Left ventricle myocardium inferior (tissue), 1 donor: ENCODE measurements at regions not wholly inside any gene's neighbourhood (a gene's known extent, or its start where the extent isn't known, plus 50 kb on each side); places are given as distances from the start of the nearest gene placed in this dataset.

Experiments used
- DNase-seq: peaks from one replicate; pipeline ENCODE4 v3.0.0-alpha.2; 2020
- H3K27ac ChIP-seq: fragments of 200-600 bp; replicated peaks from 2 replicates; pipeline ENCODE4 v1.8.0; 2021
- H3K27me3 ChIP-seq: fragments of 200-600 bp; 2 replicates; pipeline ENCODE4 v1.8.0; 2021; ENCODE audit warnings: low read depth
- H3K36me3 ChIP-seq: fragments of 200-600 bp; 2 replicates; pipeline ENCODE4 v1.8.0; 2021
- H3K4me1 ChIP-seq: fragments of 200-600 bp; 2 replicates; pipeline ENCODE4 v1.8.0; 2021
- H3K4me3 ChIP-seq: fragments of 200-600 bp; 2 replicates; pipeline ENCODE4 v1.8.0; 2021; ENCODE audit warnings: mild to moderate bottlenecking, moderate library complexity
- H3K9me3 ChIP-seq: fragments of 200-600 bp; replicated peaks from 2 replicates; pipeline ENCODE4 v1.8.0; 2021
- CTCF ChIP-seq: fragments of 200-600 bp; IDR thresholded peaks from 2 replicates; pipeline ENCODE4 v1.8.0; 2021; ENCODE audit warnings: antibody characterized with exemption, mild to moderate bottlenecking, borderline replicate concordance
- intact Hi-C: fragments of 100-400 bp; cut with micrococcal nuclease; formaldehyde crosslinking; loops from one replicate; pipeline ENCODE4 v1.11.0; 2022
- donor health status: DM: no; HTN: yes; CAD: no; lungs with severe emphysema.

GRCh38 chr4:32136081-32136787 lies 1416.1 kb downstream of the PCDH7 start:
- TF ChIP-seq CTCF, result no peak
- Histone ChIP-seq H3K36me3 (no peaks in the 10 kb centered on the region), H3K4me3 (no peak overlapping the region), H3K27me3 (no peaks in the 10 kb centered on the region), H3K9me3 (peaks cover under 1% of the 10 kb centered on the region), H3K27ac (no peak overlapping the region), H3K4me1 (no peaks in the 10 kb centered on the region)
- intact Hi-C loops, result no loop called here
- no peak for DNase-seq

GRCh38 chr4:32140636-32141035 lies 1420.5 kb downstream of the PCDH7 start:
- Histone ChIP-seq H3K36me3 (no peaks in the 10 kb centered on the region), H3K27ac (no peak overlapping the region), H3K4me3 (no peak overlapping the region), H3K27me3 (no peaks in the 10 kb centered on the region), H3K9me3 (peaks cover 8% of the 10 kb centered on the region), H3K4me1 (no peaks in the 10 kb centered on the region)
- DNase-seq, result no peak
- no peak for TF ChIP-seq CTCF
- intact Hi-C loops, result no loop called here

- TF ChIP-seq CTCF, result no peak
- Histone ChIP-seq H3K36me3 (no peaks in the 10 kb centered on the region), H3K27ac (no peak overlapping the region), H3K4me3 (no peak overlapping the region), H3K9me3 (peaks cover 8% of the 10 kb centered on the region), H3K27me3 (no peaks in the 10 kb centered on the region), H3K4me1 (no peaks in the 10 kb centered on the region)
- DNase-seq, result no peak
- intact Hi-C loops, result no loop called here
These were observed 1421.9 kb downstream of the PCDH7 start for GRCh38 chr4:32142075-32142474.

- TF ChIP-seq CTCF, result no peak
- no peak overlapping the region for H3K27ac ChIP-seq
- H3K4me3 ChIP-seq, result no peak overlapping the region
- no peak for DNase-seq
- H3K4me1 ChIP-seq, result no peaks in the 10 kb centered on the region
- peaks cover 8% of the 10 kb centered on the region for H3K9me3 ChIP-seq
- no peaks in the 10 kb centered on the region for H3K36me3 ChIP-seq
- no peaks in the 10 kb centered on the region for H3K27me3 ChIP-seq
- intact Hi-C loops, result no loop called here
These were observed 1425.8 kb downstream of the PCDH7 start for GRCh38 chr4:32145987-32146386.

GRCh38 chr4:32147446-32148085 lies 1427.4 kb downstream of the PCDH7 start:
- Histone ChIP-seq H3K4me3 (no peak overlapping the region), H3K36me3 (no peaks in the 10 kb centered on the region), H3K27me3 (no peaks in the 10 kb centered on the region), H3K4me1 (no peaks in the 10 kb centered on the region), H3K27ac (no peak overlapping the region), H3K9me3 (peaks cover 14% of the 10 kb centered on the region)
- no peak for DNase-seq
- no peak for TF ChIP-seq CTCF
- intact Hi-C loops, result no loop called here
